ENCODE measurements at regions not wholly inside any gene's neighbourhood (a gene's known extent, or its start where the extent isn't known, plus 50 kb on each side); places are given as distances from the start of the nearest gene placed in this dataset.

GRCh38 chr2:52676056-52676455 is 1091.5 kb upstream of the CHAC2 start:
- TF ChIP-seq CTCF (IDR thresholded peaks at IDR 0.05) (no peak), POLR2A (IDR thresholded peaks at IDR 0.05) (no peak)

Data from right lobe of liver (tissue), 4 donors.